BJ (cell line): ENCODE measurements at regions not wholly inside any gene's neighbourhood (a gene's known extent, or its start where the extent isn't known, plus 50 kb on each side); places are given as distances from the start of the nearest gene placed in this dataset.

ENCODE experiments used
- CTCF ChIA-PET: fragments of 350-600 bp; formaldehyde crosslinking; extraction: SDS; loops from one replicate; lab custom pipeline; 2021; ENCODE audit warnings: antibody characterized with exemption, inconsistent platforms; lab: Yijun Ruan, JAX
- POLR2A ChIA-PET: fragments of 300-600 bp; sonication (Branson Sonifier 250); formaldehyde crosslinking; extraction: SDS; loops from one replicate; lab custom pipeline; 2021; ENCODE audit warnings: antibody characterized with exemption; lab: Charles Lee
- DNase-seq: peaks from one replicate; pipeline ENCODE4 v3.0.0-alpha.2; 2011; ENCODE audit warnings: low read depth
- H3K27me3 ChIP-seq: 2 replicates; pipeline ENCODE4 v1.6.0; 2011; ENCODE audit warnings: low read length; ENCODE audit not compliant: control insufficient read depth, insufficient read depth
- H3K36me3 ChIP-seq: 2 replicates; pipeline ENCODE4 v1.5.1; 2011; ENCODE audit warnings: low read length; ENCODE audit not compliant: control insufficient read depth, insufficient read depth
- H3K4me3 ChIP-seq: 2 replicates; pipeline ENCODE4 v1.5.1; 2011; ENCODE audit warnings: low read depth, mild to moderate bottlenecking, control low read depth, low read length
- TF ChIP-seq, protein P1 (sequence below): IDR thresholded peaks from 2 replicates; pipeline ENCODE4 v1.5.1; 2011; ENCODE audit warnings: low read depth, mild to moderate bottlenecking, control low read depth, inconsistent platforms, low read length, moderate library complexity; ENCODE audit not compliant: insufficient read depth

DNA sequence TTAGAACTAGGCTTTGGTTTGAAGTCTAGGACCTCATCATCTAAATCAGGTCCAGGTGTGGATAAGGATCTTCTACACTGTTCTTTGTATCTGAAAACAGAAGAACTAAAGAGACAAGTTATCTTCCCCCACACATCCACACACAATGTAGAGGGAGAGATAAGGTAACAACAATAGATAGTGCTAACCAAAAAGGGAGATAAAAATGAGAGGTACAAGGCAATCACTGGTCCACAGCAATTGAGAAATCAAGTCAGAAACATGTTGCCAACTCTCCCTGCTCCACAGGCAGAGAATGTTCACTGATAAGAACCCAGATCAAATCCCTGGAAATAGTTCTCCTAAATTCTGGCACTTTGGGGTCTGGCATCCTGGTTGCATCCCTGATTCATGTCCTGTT is 75.8 kb upstream of the LHX8 start:
- CTCF ChIA-PET: no interaction called here
- no peak overlapping the region for H3K4me3 ChIP-seq
- TF ChIP-seq, protein P1, sequence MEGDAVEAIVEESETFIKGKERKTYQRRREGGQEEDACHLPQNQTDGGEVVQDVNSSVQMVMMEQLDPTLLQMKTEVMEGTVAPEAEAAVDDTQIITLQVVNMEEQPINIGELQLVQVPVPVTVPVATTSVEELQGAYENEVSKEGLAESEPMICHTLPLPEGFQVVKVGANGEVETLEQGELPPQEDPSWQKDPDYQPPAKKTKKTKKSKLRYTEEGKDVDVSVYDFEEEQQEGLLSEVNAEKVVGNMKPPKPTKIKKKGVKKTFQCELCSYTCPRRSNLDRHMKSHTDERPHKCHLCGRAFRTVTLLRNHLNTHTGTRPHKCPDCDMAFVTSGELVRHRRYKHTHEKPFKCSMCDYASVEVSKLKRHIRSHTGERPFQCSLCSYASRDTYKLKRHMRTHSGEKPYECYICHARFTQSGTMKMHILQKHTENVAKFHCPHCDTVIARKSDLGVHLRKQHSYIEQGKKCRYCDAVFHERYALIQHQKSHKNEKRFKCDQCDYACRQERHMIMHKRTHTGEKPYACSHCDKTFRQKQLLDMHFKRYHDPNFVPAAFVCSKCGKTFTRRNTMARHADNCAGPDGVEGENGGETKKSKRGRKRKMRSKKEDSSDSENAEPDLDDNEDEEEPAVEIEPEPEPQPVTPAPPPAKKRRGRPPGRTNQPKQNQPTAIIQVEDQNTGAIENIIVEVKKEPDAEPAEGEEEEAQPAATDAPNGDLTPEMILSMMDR: no peak

DNA sequence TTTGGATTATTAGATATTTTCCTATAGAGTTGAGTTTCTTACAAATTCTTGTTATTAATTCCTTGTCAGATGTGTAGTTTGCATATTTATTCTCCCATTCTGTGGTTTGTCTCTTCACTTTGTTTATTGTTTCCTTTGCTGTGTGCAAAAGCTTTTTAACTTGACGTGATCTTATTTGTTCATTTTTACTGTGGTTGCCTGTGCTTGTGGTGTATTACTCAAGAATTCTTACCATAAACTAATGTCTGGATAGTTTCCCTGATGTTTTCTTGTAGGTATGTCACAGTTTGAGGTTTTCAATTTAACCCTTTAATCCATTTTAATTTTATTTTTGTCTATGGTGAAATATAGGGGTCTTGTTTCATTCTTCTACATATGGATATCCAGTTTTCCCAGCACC is 72.1 kb upstream of the LHX8 start:
- Histone ChIP-seq H3K27me3 (no peaks in the 10 kb centered on the region), H3K36me3 (no peaks in the 10 kb centered on the region), H3K4me3 (no peak overlapping the region)
- TF ChIP-seq, protein P1: no peak
- CTCF ChIA-PET: no interaction called here
- POLR2A ChIA-PET: no interaction called here
- DNase-seq: no peak

More for the DNA sequence above, 75.8 kb upstream of the LHX8 start:
- no peaks in the 10 kb centered on the region for H3K27me3 ChIP-seq
- DNase-seq: no peak
- no peaks in the 10 kb centered on the region for H3K36me3 ChIP-seq
- POLR2A ChIA-PET: no interaction called here

DNA sequence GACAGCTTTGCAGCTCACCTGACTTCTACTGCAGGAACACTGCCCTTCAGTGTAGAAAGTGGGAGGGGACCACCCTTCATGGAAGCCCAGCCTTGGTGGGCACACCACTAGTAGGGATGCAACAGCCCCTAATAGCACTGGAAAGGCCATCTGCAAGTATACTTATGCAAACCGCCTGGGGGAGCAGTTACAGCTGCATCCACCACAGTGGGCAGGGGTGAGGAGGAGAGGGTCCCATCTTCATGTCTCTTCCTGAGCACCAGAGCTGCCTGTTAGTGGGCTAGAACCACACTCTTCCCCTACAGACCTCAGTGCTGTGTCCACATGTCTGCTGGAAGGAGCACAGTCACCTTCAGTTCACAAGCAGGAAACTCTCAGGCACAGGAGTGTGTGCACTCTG is 66.2 kb upstream of the LHX8 start:
- TF ChIP-seq, protein P1: no peak
- CTCF ChIA-PET: no interaction called here
- H3K36me3 ChIP-seq: no peaks in the 10 kb centered on the region
- POLR2A ChIA-PET: no interaction called here
- no peak for DNase-seq
- H3K4me3 ChIP-seq: no peak overlapping the region
- H3K27me3 ChIP-seq: no peaks in the 10 kb centered on the region

DNA sequence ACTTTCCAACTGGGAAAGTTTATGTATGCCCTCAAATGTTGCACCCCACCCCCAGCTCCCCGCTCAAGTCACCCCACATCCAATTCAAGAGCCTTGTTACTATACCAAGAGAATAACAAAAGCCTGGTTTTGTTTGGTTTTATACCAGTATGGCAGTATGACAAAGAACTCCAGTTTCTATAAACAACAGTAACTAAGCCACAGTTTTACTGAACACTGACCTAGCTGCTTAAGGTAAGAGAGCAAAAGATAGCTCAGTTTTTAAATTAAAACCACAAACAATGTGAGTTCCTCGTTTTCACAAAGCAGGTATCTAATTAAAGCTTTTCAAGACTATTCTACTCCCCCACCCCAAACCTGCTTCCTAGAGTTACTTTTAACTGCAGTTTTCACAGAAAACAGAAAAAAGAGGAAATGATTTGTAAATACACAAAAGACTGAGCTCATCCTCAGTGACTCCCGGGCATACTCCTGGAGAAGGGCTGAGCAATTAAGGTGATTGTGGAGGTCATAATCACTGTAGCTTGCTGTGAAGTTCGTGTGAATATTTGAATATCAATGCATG is 59.3 kb upstream of the LHX8 start:
- ChIA-PET POLR2A (no interaction called here), CTCF (no interaction called here)
- H3K27me3 ChIP-seq: no peaks in the 10 kb centered on the region
- H3K4me3 ChIP-seq: no peak overlapping the region
- DNase-seq: no peak
- TF ChIP-seq, protein P1: no peak
- no peaks in the 10 kb centered on the region for H3K36me3 ChIP-seq

DNA sequence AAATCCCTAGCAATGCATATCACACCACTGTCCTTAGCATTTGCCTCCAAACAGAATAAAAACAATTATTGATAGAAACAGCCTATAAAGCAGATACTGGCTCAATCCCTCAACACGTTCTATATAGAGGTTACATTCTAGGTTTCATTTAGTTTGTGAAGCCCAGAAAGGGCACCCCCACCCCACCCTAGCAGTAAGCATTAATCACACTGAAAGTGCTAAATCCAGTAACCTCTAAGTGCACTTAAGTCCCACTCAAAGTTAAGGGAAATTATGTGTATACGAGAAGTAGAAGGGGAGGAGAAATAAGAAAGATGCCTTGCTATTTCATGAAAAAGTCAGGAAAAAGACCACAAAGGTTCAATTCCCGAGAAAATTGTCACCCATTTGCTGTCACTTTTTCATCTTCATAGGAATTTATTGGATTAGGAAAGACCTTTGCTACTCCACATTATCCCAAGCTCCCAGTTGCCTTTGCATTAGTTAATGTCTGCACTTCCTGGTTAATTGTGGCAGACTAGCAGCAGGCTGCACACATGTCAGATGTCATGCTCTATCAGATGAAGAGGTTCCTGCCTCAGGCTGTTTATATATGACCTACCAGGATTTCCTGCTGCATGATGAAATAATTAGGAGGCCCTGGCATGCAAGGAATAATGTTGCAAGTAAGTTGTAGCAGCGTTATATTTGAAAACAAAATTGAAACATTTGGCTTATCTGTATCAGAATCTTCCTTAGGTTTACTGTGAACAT is 54.5 kb upstream of the LHX8 start:
- ChIA-PET POLR2A (no interaction called here), CTCF (interaction anchor here (0.6 kb wide), 1 partner anchor 1816 kb away, joined by 3 read pairs; no protein-coding TSS in a partner anchor)
- TF ChIP-seq, protein P1: no peak
- no peak overlapping the region for H3K4me3 ChIP-seq
- H3K36me3 ChIP-seq: no peaks in the 10 kb centered on the region
- no peak for DNase-seq
- no peaks in the 10 kb centered on the region for H3K27me3 ChIP-seq
